T-helper 1 cell (primary cell): ENCODE measurements at regions not wholly inside any gene's neighbourhood (a gene's known extent, or its start where the extent isn't known, plus 50 kb on each side); places are given as distances from the start of the nearest gene placed in this dataset.

Experiments
- DNase-seq, 5 donors: peaks; one replicate each; pipeline ENCODE4 v3.0.0-alpha.2; 2012 to 2020

DNA sequence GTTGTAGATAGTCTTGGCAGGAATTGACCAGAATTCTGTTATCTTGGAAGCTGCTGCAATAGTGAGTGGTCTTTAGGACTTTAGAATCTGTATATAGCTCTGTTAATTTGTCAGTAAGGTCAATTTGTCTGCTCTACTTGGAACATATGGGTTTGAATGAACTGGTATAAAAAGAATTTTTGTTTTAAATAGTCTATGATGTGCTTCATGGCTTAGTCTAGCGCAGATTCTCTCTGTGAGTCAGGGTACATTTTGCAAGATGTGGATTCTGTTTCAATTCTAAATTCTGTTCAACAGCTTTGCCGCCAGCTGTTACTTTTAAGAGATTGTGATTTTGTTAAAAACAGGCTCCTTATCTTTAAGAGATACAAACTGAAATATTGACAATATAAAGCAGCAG, 135.9 kb upstream of the AGBL1 start:
- no peak for DNase-seq

- DNase-seq, result no peak
Measured at GRCh38 chr15:85947021-85947420, 132.7 kb upstream of the AGBL1 start.

DNA sequence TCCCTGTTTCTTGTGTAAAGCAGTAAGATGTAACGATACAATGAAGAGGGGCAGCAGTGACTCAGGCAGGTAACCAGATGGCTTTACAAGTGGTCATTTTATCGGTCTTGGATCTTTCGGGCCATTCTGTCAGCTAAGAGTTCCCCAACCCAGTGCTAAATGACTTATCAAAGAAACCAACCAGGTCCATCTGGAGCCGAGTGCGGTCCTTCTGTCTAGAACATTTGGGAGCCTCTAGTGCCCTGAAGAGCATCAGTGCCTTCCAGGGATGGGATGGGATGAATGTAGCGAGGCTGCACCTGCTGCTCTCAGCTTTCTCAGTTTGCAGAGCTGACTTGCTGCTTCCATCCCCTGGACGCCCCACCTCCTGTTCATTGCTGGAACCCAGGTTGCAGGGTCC, 131.7 kb upstream of the AGBL1 start:
- no peak for DNase-seq

DNA sequence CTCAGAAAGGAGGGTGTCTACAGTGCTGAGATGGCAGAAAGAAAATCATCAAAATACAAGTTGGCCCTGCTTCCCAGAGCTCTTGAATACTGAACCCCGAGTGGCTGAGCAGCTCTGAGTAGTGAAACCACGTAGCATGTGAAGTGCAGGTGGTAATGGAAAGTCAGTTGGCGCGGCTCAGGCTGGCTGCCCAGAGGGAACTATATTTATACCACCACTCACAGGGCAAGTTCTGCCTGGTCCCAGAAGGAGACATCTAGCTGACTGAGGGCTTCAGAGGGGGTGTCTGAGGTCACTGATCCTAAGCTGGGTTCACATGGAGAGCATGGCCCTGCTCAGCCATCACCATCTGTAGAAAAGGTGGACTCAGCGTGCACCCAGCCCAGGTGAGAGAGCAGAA, 129.6 kb upstream of the AGBL1 start:
- no peak for DNase-seq

DNA sequence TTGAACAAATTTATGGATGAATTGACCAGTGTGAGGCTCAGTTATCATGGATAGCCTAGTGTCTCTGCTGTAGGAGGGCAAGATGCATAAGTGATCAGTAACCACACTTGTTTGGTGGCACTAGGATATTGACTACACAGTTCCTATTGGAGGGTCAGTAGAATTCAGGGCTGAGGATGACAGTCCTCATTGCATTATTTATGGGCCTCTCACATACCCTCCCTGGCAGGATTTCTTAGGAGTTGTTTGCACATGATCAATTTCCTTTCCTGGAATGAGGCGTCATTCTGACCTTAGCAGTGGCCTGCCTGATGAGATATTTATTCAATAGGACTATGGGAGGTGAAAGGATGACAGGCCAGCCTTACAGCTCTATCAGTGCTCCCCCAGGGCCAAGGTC, 125.1 kb upstream of the AGBL1 start:
- no peak for DNase-seq

DNA sequence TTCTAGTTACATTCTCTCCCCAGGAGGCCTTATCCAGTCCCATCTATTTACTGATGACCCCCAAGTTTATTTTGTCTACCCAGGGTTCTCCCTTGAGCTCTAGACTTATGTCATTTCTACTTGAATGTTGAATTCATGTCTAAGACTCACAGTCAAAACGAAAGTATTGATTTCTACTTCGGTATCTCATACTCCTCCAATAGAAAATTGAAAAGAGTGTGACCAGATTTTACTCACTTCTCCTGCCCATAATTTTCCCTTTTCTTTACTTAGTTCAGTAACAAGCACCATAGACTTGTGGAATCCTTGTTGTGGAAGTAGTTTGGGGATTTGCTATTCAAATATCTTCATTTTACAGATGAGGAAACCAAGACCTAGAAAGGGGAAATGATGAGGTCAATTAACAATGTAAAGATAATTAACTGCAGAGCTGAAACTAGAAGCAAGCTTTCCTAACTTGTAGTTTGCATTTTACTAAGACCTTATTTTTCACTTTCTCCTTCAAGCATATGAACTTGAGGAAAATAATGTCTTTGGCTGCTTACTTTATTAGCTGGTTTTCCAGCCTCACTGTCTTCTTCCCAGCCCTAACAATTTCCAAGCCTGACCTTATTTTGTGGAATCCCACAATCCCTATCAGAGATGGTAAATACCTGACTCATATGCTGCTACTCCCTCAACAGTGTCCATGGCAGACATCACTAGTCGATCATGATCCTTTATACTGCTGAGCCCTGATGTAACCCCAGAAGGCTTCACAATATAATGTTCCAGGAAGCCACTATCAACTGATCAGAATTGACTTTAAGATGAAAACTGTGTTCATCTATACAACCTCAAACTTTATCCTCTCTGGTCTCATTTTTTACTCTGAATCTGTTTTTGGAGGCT, 123.9 kb upstream of the AGBL1 start:
- DNase-seq, result no peak

GRCh38 chr15:85956532-85957275, 123.0 kb upstream of the AGBL1 start:
- DNase-seq, result no peak

DNA sequence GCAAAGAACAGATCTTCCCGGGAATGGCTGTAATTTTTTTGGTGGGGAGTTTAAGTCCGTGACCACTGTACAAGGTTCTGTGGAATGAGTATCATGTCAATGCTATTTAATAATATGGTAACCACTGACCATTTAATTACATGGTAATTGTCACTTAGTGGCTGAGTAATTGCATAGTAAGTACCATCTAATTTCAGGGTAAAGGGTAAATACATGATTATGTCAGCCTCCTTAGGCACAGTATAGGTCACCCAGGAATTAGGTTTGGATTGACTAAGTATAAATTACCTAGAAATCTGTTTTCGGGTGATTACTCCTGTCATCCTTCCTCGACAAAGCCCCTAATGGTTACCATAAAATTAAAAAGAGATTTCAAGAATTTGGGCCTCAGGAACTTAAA, 120.1 kb upstream of the AGBL1 start:
- no peak for DNase-seq

DNA sequence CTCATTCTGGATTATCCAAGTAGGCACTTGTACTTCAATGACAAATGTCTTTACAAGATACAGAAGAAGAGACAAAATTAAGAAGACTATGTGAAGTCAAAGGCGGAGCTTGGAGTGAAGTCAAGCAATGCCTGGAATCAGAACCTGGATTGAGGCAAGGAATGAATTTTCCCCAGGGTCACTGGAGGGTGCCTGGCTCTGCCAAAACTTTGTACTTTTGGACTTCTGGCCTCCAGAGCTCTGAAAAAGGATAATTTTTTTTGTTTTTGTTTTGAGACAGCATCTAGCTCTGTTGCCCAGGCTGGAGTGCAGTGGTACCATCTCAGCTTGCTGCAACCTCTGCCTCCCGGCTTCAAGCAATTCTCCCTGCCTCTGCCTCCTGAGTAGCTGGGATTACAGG, 119.3 kb upstream of the AGBL1 start:
- no peak for DNase-seq

DNA sequence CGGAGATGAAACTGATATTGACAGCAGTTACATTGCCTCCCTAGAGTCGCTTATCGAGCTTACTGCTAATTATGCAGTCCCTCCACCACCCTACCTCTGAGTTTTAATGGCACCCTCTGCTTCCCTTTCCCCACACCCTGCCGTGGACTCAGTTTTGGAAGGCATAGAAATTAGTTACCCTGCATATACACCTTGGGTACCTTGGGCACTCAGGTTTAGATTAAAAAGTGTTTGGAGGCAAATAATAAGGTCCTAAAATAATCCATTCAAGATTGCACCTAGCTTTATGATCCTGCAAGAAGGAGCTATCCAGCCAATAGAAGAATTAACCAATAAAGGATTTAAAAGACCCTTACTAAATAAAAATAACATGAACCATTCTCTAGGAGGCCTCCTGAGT, 117.8 kb upstream of the AGBL1 start:
- no peak for DNase-seq

DNA sequence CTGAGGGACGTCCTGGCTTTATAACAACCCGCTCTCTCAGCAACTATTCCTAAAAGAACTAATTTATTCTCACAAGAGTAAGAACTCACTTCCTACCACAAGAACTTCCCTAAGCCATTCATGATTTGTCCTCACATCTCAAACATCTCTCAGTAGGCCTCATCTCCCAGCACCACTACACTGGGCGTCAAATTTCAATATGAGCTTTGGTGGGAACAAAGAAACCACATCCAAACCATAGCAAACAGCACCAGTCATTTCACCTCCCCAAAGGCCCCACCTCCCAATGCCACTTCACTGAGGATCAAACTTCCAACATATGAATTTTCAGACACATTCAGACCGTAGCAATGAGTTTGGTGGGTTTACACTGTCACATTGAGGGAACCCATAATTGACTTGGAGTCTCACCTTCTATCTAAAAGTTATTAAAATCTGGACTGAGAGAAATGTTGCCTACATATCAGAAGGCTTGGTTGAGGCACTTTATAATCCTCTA, 116.4 kb upstream of the AGBL1 start:
- no peak for DNase-seq

- DNase-seq, result no peak
Measured at GRCh38 chr15:85964471-85964870, 115.2 kb upstream of the AGBL1 start.

- DNase-seq, result no peak
Measured at GRCh38 chr15:85967553-85967952, 112.1 kb upstream of the AGBL1 start.

- no peak for DNase-seq
Measured at GRCh38 chr15:85972805-85973540, 106.7 kb upstream of the AGBL1 start.

DNA sequence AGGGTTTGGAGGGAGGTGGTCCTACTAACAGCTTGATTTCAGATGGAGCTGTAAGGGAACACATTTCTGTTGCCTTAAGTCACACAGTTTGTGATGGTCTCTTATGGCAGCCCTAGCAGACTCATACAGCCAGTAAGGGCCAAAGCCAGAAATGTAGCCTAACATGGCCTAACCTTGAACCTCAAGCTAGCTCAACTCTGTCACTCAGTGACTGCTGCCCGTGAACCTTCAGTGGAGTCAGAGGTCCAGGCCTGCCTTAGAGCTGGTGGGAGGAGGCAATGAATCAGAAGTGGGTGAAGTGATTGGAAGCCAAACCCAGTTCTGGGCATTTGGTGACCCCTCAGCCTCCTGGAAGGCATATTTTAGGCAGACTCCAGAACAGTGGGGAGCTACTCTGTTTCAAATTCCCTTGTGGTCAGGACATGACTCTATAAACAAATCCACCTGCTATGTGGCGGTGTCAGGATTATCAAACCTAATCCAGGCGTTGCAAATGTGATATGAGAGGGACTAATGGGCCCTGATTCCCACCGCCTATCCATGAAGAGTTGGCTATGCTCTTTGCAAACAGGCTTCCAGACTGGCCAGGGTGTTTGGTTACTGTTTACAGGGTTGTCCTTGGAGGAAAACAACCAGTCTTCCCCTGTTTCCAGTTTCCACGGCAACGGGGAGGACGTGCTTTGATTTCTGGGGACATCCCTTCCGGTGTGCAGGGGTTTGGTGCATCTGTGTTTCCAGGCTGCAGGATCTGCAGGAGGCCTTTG, 105.9 kb upstream of the AGBL1 start:
- no peak for DNase-seq

- no peak for DNase-seq
Measured at GRCh38 chr15:85974348-85974705, 105.3 kb upstream of the AGBL1 start.

- DNase-seq, result no peak
Measured at GRCh38 chr15:85974742-85975141, 104.9 kb upstream of the AGBL1 start.

DNA sequence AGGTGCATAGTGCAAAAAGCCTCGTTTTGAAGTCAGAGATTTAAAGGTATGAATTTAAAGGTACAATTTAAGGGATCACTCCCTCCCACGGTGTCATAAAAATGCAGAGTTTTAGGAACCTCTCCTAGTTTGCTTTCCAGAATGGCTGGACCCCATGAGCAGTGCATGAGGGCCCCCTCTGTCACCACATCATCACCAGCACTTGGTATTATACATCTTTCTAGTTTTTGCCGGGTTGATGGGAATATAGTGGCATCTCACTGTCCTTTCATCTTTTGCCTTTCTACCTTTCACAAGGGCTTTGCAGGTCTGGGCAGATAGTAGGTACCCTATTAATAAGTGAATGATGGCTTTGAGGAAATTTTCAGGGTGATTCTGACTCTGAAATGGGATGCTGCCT, 103.6 kb upstream of the AGBL1 start:
- DNase-seq, result no peak

DNA sequence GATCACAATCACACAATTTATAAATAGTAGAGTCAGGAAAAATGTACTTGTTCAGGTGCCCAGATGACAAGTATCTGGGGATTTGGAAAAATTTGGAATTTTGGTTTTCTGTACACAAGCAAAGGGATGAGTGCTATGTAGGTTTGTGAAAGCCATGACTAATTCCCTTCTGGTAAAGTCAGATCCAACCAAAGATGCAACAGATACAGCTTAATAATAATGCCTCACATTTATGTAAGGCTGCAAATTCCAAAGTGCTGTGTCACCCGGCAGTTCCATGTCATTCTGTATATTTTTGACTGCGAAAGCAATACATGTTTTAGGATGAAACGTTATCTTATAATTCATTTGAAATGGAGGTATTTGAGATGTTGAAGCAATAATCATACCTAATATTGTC, 102.7 kb upstream of the AGBL1 start:
- no peak for DNase-seq

DNA sequence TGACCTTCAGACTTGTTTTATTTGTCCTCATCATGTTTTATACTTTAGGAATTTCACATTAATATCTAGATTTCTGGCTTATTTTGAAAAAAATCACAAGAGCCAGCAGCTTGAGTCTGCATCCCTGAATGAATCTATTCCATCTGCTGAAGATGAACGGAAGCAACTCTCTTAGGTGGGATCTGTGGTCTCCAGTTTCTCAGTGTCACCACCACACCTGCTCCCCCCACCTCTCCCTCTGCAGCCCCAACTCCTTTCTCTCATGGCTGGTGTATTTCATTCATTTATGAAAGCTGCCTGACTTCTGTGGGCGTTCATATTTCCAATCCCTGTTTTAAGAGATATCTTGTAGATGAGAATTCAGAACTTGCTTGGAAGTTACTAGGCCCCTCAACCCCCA, 102.1 kb upstream of the AGBL1 start:
- DNase-seq, result no peak

GRCh38 chr15:85979929-85980328, 99.7 kb upstream of the AGBL1 start:
- no peak for DNase-seq

DNA sequence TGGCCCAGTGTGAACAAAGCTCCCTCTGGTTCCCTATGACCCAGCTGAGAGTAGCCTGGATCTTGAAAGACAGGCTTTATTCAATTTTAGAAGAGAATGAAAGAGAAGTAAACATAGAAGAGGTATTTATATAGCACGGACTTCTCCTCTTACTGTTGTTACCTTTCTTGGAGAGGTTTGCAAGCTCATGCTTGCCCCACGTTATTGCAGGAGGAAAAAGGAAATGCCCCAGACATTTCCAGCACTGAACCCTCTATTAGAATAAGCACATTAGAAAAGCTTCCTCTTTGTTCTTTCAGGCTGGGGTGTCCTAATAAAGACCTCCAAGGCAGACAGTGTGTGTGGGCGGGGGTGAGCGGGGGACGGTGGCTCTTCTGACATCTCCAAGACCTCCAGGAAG, 98.7 kb upstream of the AGBL1 start:
- no peak for DNase-seq

DNA sequence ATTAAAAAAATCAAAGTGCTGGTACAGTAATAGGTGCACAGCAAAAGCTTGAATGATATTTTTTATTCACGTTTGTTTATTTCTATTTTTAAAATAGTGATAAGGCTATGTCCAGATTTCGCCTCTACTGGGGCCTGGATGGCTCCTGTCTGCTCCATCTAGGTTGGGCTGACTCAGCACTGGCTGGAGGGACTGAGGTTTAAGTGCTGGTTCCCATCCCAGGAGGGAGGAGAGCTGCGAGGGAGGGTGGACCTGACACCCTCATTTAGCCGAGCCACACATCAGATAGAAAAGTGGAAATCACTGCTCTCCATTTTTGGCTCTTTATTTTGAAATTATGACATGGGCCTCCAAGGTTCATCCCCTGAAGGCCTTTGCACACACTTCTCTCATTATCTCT, 95.4 kb upstream of the AGBL1 start:
- DNase-seq, result no peak
